ENCODE measurements at regions not wholly inside any gene's neighbourhood (a gene's known extent, or its start where the extent isn't known, plus 50 kb on each side); places are given as distances from the start of the nearest gene placed in this dataset.

DNA sequence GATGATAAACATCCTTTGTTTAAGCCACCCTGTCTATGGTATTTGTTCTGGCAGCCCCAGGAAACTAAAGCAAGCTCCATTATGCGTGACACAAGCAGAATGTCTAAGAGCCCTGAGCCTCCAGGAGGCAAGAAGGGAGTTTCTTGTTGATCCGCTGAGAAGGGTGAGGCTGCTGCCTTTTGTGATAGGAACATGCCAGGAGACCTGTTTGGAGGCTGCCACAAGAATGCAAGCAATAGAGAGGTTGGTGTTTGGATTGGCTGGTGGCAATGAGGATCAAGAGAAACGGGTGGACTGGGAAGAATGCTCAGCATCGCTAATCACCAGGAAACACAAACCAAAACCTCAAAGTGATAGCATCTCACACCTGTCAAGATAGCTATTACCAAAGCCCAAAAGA, 104.8 kb downstream of the ASB7 start:
- POLR2A ChIA-PET (ENCODE audit: partially characterized antibody), result no interaction called here
- H3K4me2 ChIP-seq (ENCODE audit: insufficient read depth in 1 of 2, low read depth in 2 of 2, low read length in 2 of 2), result no peak overlapping the region
- H3K4me3 ChIP-seq (ENCODE audit: extremely low read depth in 1 of 4, insufficient read depth in 2 of 4, low read depth in 3 of 4, low read length in 4 of 4), result no peak overlapping the region
- no peaks in the 10 kb centered on the region for H3K79me2 ChIP-seq (ENCODE audit: control insufficient read depth in 1 of 2, insufficient read depth in 2 of 2, low read length in 2 of 2)
- H3K4me1 ChIP-seq (replicated peaks in 1 of 4; ENCODE audit: control insufficient read depth in 3 of 4, insufficient read depth in 4 of 4, low read length in 3 of 4), result no peaks in the 10 kb centered on the region
- no peak overlapping the region for H2BK120ac ChIP-seq (replicated peaks; ENCODE audit: low read depth, low read length)
- peaks cover 8% of the 10 kb centered on the region; the same call in 1 of the 2 replicates for H3K23me2 ChIP-seq (ENCODE audit: low read depth, low read length)
- no peaks in the 10 kb centered on the region for H4K20me1 ChIP-seq (replicated peaks in 1 of 2; ENCODE audit: control insufficient read depth in 1 of 2, insufficient read depth in 2 of 2, low read length in 2 of 2)
- no peak overlapping the region for H3K4ac ChIP-seq (replicated peaks; ENCODE audit: insufficient read length, low read depth, low read length)
- H2BK5ac ChIP-seq (ENCODE audit: low read depth, low read length), result no peak overlapping the region
- no peak overlapping the region for H3K27ac ChIP-seq (ENCODE audit: low read depth, low read length)
- H3K36me3 ChIP-seq (ENCODE audit: control insufficient read depth in 2 of 4, insufficient read depth in 4 of 4, low read length in 3 of 4), result no peaks in the 10 kb centered on the region
- 65% methylated on average over 4 of the region's 4 CpGs; no CpG with 5 or more reads in 1 of the 2 experiments for WGBS, 2 experiments (ENCODE audit: extremely low coverage in 1 of 2, insufficient coverage in 1 of 2, insufficient read length in 1 of 2, insufficient replicate concordance in 2 of 2, low coverage in 1 of 2, low lambda C conversion rate in 2 of 2, missing lambda C conversion rate in 1 of 2)
- H4K5ac ChIP-seq (ENCODE audit: insufficient read length, low read depth, low read length), result no peak overlapping the region
- H2BK20ac ChIP-seq (ENCODE audit: low read length), result no peak overlapping the region
- H3K23ac ChIP-seq (ENCODE audit: insufficient read length), result no peak overlapping the region
- no peak overlapping the region for H3K18ac ChIP-seq (ENCODE audit: extremely low read depth, low read length)
- no peak overlapping the region for H3K56ac ChIP-seq (replicated peaks; ENCODE audit: insufficient read length, low read depth, low read length)
- CTCF ChIA-PET (ENCODE audit: partially characterized antibody), result no interaction called here
- H2AFZ ChIP-seq (ENCODE audit: low read length), result no peak overlapping the region
- FAIRE-seq (no peak), DNase-seq (ENCODE audit: low read depth in 1 of 2, low spot score in 2 of 2) (no peak)
- H4K91ac ChIP-seq (replicated peaks; ENCODE audit: insufficient read length, low read length), result no peak overlapping the region
- H2AK5ac ChIP-seq (ENCODE audit: low read depth, low read length), result no peak overlapping the region
- H3K79me1 ChIP-seq (ENCODE audit: low read depth, low read length), result no peaks in the 10 kb centered on the region
- no peak overlapping the region for H3K14ac ChIP-seq (ENCODE audit: insufficient read length)
- H2BK15ac ChIP-seq (ENCODE audit: low read length), result no peak overlapping the region
- peaks cover 0 to 10% of the 10 kb centered on the region in 2 experiments; a peak in 2 of 4 replicates for H3K9me3 ChIP-seq (ENCODE audit: insufficient read depth in 2 of 2, low read depth in 1 of 2, low read length in 1 of 2)
- no peak overlapping the region for H4K8ac ChIP-seq (ENCODE audit: extremely low read depth, insufficient read depth, low read length)
- H2BK12ac ChIP-seq (ENCODE audit: low read depth, low read length), result no peak overlapping the region
- no peak overlapping the region for H3K9ac ChIP-seq (replicated peaks in 1 of 4; ENCODE audit: extremely low read depth in 1 of 4, low read depth in 3 of 4, low read length in 3 of 4)
- no peaks in the 10 kb centered on the region for H3K27me3 ChIP-seq (replicated peaks in 1 of 4; ENCODE audit: control insufficient read depth in 3 of 4, extremely low read depth in 1 of 4, insufficient read depth in 3 of 4, low read length in 3 of 4)
- TF ChIP-seq BCL11A (IDR thresholded peaks at IDR 0.05; ENCODE audit: low read depth in 2 of 2, low read length in 2 of 2) (no peak), TCF12 (IDR thresholded peaks at IDR 0.05; ENCODE audit: low read depth, low read length) (no peak), NRF1 (IDR thresholded peaks at IDR 0.05; ENCODE audit: low read depth, low read length) (no peak), TAF1 (IDR thresholded peaks at IDR 0.05; ENCODE audit: low read depth, low read length) (no peak), POLR2A (IDR thresholded peaks at IDR 0.05; ENCODE audit: control extremely low read depth in 1 of 2, low read depth in 2 of 2, low read length in 2 of 2) (no peak), TBP (IDR thresholded peaks at IDR 0.05; ENCODE audit: low read depth, low read length) (no peak), MAFK (IDR thresholded peaks at IDR 0.05; ENCODE audit: low read depth, low read length) (no peak), KDM1A (IDR thresholded peaks at IDR 0.05; ENCODE audit: borderline replicate concordance, low read length) (no peak), RBBP5 (IDR thresholded peaks at IDR 0.05; ENCODE audit: borderline replicate concordance, low read depth, low read length) (no peak), SRF (IDR thresholded peaks at IDR 0.05; ENCODE audit: low read depth, low read length) (no peak), FOSL1 (IDR thresholded peaks at IDR 0.05; ENCODE audit: insufficient read depth, low read depth, low read length) (no peak), SIN3A (conservative IDR thresholded peaks at IDR 0.05 in 1 of 2, IDR thresholded peaks at IDR 0.05 in 1 of 2; ENCODE audit: low read depth in 1 of 2, low read length in 2 of 2) (no peak), SP4 (IDR thresholded peaks at IDR 0.05; ENCODE audit: low read length) (no peak)
- TF ChIP-seq, protein P1, sequence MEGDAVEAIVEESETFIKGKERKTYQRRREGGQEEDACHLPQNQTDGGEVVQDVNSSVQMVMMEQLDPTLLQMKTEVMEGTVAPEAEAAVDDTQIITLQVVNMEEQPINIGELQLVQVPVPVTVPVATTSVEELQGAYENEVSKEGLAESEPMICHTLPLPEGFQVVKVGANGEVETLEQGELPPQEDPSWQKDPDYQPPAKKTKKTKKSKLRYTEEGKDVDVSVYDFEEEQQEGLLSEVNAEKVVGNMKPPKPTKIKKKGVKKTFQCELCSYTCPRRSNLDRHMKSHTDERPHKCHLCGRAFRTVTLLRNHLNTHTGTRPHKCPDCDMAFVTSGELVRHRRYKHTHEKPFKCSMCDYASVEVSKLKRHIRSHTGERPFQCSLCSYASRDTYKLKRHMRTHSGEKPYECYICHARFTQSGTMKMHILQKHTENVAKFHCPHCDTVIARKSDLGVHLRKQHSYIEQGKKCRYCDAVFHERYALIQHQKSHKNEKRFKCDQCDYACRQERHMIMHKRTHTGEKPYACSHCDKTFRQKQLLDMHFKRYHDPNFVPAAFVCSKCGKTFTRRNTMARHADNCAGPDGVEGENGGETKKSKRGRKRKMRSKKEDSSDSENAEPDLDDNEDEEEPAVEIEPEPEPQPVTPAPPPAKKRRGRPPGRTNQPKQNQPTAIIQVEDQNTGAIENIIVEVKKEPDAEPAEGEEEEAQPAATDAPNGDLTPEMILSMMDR (IDR thresholded peaks at IDR 0.05; ENCODE audit: control extremely low read depth in 1 of 3, insufficient read depth in 1 of 3, low read depth in 1 of 3, low read length in 3 of 3), result no peak

Data from H1 (cell line).